Spinal cord (tissue), 9 donors: ENCODE measurements at regions not wholly inside any gene's neighbourhood (a gene's known extent, or its start where the extent isn't known, plus 50 kb on each side); places are given as distances from the start of the nearest gene placed in this dataset.
A peak's percentile ranks its signal among the peaks of the same experiment; 100 is the strongest.

ENCODE experiments used
- DNase-seq, 6 donors: peaks; one replicate each; pipeline versions ENCODE4 v3.0.0 to v3.0.0-alpha.2; 2013 to 2015; ENCODE audit warnings: low spot score in 6 of 6, low read depth in 4 of 6
- H3K27ac ChIP-seq: one replicate; pipeline ENCODE4 v1.5.1; 2013; ENCODE audit warnings: low read depth, low read length, control low read depth
- H3K27me3 ChIP-seq: one replicate; pipeline ENCODE4 v1.6.1; 2013; ENCODE audit warnings: low read length; ENCODE audit not compliant: control insufficient read depth, insufficient read depth
- H3K36me3 ChIP-seq: one replicate; pipeline ENCODE4 v1.6.1; 2013; ENCODE audit warnings: low read length; ENCODE audit not compliant: control insufficient read depth, insufficient read depth
- H3K4me1 ChIP-seq: one replicate; pipeline ENCODE4 v1.6.1; 2013; ENCODE audit warnings: low read length; ENCODE audit not compliant: control insufficient read depth, insufficient read depth
- H3K4me3 ChIP-seq: one replicate; pipeline ENCODE4 v1.5.1; 2013; ENCODE audit warnings: low read depth, low read length, control low read depth
- H3K9me3 ChIP-seq: one replicate; pipeline ENCODE4 v1.6.1; 2013; ENCODE audit warnings: low read length; ENCODE audit not compliant: control insufficient read depth, insufficient read depth
- WGBS: methylation state at CpG from one replicate; pipeline ENCODE4 v1.1.5; 2013; ENCODE audit warnings: missing lambda C conversion rate; ENCODE audit not compliant: insufficient coverage; 5-methylcytosine and 5-hydroxymethylcytosine counted together
- donor health status: healthy.

- Histone ChIP-seq H3K4me3 (no peak overlapping the region), H3K36me3 (no peaks in the 10 kb centered on the region), H3K4me1 (no peaks in the 10 kb centered on the region), H3K27me3 (no peaks in the 10 kb centered on the region), H3K9me3 (peaks cover 7% of the 10 kb centered on the region), H3K27ac (no peak overlapping the region)
- WGBS: 97% methylated on average over 8 of the region's 8 CpGs
- no peak for DNase-seq
These were observed 1279.0 kb upstream of the GOT2 start for GRCh38 chr16:60013076-60013475.

- Histone ChIP-seq H3K4me3 (no peak overlapping the region), H3K9me3 (peaks cover 2% of the 10 kb centered on the region), H3K36me3 (no peaks in the 10 kb centered on the region), H3K27me3 (no peaks in the 10 kb centered on the region), H3K4me1 (no peaks in the 10 kb centered on the region), H3K27ac (no peak overlapping the region)
- DNase-seq: no peak
- WGBS: 67% methylated on average over 3 of the region's 3 CpGs
These were observed 1267.4 kb upstream of the GOT2 start for GRCh38 chr16:60001523-60001922.

DNA sequence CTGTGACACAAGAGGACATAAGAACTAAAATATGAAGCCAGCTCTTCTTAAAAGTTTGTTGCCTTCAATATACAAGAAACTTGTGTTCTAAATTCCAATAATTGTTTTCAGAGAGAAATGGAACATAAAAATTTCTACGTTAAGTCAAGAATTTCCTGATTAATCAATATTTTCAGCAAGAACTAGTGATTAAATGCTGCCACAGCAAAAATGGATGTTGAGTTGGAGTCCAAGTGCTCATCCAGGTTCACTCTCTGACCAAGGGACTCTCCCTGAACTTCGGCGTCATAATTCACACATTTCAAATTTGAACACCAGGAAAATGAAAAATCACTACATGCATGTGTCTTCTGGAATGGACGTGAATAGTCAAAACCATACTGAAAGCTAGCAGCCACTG, 1263.6 kb upstream of the GOT2 start:
- Histone ChIP-seq H3K4me1 (no peaks in the 10 kb centered on the region), H3K36me3 (no peaks in the 10 kb centered on the region), H3K27me3 (no peaks in the 10 kb centered on the region), H3K9me3 (peaks cover 2% of the 10 kb centered on the region), H3K27ac (no peak overlapping the region), H3K4me3 (no peak overlapping the region)
- no peak for DNase-seq
- 100% methylated on average over 2 of the region's 4 CpGs for WGBS

- Histone ChIP-seq H3K36me3 (no peaks in the 10 kb centered on the region), H3K27ac (no peak overlapping the region), H3K9me3 (peaks cover 4% of the 10 kb centered on the region), H3K27me3 (no peaks in the 10 kb centered on the region), H3K4me3 (no peak overlapping the region), H3K4me1 (no peaks in the 10 kb centered on the region)
- no peak for DNase-seq
- WGBS: 74% methylated on average over 10 of the region's 10 CpGs
These were observed 1259.0 kb upstream of the GOT2 start for GRCh38 chr16:59993101-59993500.

GRCh38 chr16:59991171-59991570, 1257.1 kb upstream of the GOT2 start:
- H3K9me3 ChIP-seq: peaks cover 4% of the 10 kb centered on the region
- no CpG with 5 or more reads among the region's 2 CpGs for WGBS
- H3K4me1 ChIP-seq: no peaks in the 10 kb centered on the region
- H3K36me3 ChIP-seq: no peaks in the 10 kb centered on the region
- H3K27me3 ChIP-seq: no peaks in the 10 kb centered on the region
- no peak overlapping the region for H3K4me3 ChIP-seq
- H3K27ac ChIP-seq: no peak overlapping the region
- DNase-seq: no peak

DNA sequence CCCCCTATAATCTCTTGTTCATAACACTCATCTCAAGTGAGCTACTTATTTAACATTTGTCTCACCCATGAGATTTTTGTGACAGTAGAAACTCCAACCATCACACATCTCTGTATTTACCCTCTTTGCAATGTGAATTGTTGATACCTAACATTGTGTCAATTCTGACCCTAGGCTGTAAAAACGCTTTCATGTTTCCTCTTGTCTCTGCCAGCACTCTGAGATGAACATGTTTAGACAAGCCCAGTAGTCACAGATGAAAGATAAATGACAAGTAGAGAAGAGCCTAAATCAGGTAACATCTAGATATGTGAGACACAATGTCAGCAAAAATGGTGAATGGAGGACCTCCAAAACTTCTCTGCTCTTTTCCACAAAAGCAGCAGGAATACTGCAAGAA, 1254.5 kb upstream of the GOT2 start:
- Histone ChIP-seq H3K36me3 (no peaks in the 10 kb centered on the region), H3K27me3 (no peaks in the 10 kb centered on the region), H3K9me3 (peaks cover 7% of the 10 kb centered on the region), H3K4me1 (no peaks in the 10 kb centered on the region), H3K4me3 (no peak overlapping the region), H3K27ac (no peak overlapping the region)
- no peak for DNase-seq
- WGBS: no CpG with 5 or more reads among the region's 1 CpG

- peak in 1 of 6 donors; percentile 2 for DNase-seq
- WGBS: no CpG with 5 or more reads among the region's 3 CpGs
- no peaks in the 10 kb centered on the region for H3K27me3 ChIP-seq
- no peak overlapping the region for H3K4me3 ChIP-seq
- no peaks in the 10 kb centered on the region for H3K9me3 ChIP-seq
- no peaks in the 10 kb centered on the region for H3K36me3 ChIP-seq
- no peak overlapping the region for H3K27ac ChIP-seq
- H3K4me1 ChIP-seq: no peaks in the 10 kb centered on the region
These were observed 1241.8 kb upstream of the GOT2 start for GRCh38 chr16:59975953-59976352.

DNA sequence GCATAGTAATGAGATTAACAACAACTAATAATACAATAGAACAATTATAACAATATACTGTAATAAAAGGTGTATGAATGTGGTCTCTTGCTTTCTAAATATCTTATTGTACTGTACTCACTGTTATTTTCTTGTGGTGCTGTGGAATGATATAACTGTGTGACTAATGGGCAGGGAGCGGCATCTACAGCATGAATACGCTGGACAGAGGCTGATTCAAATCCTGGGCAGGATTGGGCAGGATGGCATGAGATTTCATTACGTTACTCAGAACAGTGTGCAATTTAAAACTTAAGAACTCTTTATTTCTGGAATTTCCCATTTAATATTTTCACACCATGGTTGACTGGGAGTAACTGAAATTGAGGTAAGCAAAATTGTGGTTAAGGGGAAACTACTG, 1239.8 kb upstream of the GOT2 start:
- Histone ChIP-seq H3K4me1 (no peaks in the 10 kb centered on the region), H3K27me3 (no peaks in the 10 kb centered on the region), H3K9me3 (no peaks in the 10 kb centered on the region), H3K4me3 (no peak overlapping the region), H3K36me3 (no peaks in the 10 kb centered on the region), H3K27ac (no peak overlapping the region)
- no CpG with 5 or more reads among the region's 3 CpGs for WGBS
- DNase-seq: no peak

DNA sequence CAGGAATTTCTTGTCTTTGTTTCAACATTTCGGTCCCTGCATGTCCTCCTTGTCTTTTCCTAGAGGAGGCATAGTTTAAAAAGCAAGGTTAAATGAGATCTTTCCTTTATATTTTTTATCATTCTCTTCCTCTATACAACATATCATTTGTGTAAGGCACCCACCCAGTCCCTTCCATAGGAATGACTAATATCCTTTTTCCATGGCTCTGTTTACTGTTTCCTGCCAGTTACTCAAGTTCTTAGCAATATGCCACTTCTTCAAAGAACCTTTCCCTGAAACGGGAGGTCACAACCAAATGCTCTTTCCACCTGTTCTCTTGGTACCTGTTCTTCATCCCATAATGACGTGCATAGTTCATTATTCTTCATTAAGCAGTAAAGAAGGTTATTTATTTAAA, 1237.1 kb upstream of the GOT2 start:
- no peak overlapping the region for H3K4me3 ChIP-seq
- H3K27me3 ChIP-seq: no peaks in the 10 kb centered on the region
- H3K36me3 ChIP-seq: no peaks in the 10 kb centered on the region
- H3K4me1 ChIP-seq: no peaks in the 10 kb centered on the region
- WGBS: no CpG with 5 or more reads among the region's 3 CpGs
- no peak overlapping the region for H3K27ac ChIP-seq
- DNase-seq: no peak
- no peaks in the 10 kb centered on the region for H3K9me3 ChIP-seq

GRCh38 chr16:59964232-59964924, 1230.3 kb upstream of the GOT2 start:
- no CpG with 5 or more reads among the region's 6 CpGs for WGBS
- H3K4me1 ChIP-seq: no peaks in the 10 kb centered on the region
- no peaks in the 10 kb centered on the region for H3K9me3 ChIP-seq
- H3K36me3 ChIP-seq: no peaks in the 10 kb centered on the region
- no peaks in the 10 kb centered on the region for H3K27me3 ChIP-seq
- no peak overlapping the region for H3K4me3 ChIP-seq
- H3K27ac ChIP-seq: no peak overlapping the region
- no peak for DNase-seq
